GF-D8 (cell line): ENCODE measurements at regions not wholly inside any gene's neighbourhood (a gene's known extent, or its start where the extent isn't known, plus 50 kb on each side); places are given as distances from the start of the nearest gene placed in this dataset.

Experiments used
- DNase-seq: peaks from one replicate; lab custom pipeline; 2025; lab: John Stamatoyannopoulos, UW

- DNase-seq, result no peak
Measured at GRCh38 chr2:219692521-219692920, 65.1 kb downstream of the SLC4A3 start.

DNA sequence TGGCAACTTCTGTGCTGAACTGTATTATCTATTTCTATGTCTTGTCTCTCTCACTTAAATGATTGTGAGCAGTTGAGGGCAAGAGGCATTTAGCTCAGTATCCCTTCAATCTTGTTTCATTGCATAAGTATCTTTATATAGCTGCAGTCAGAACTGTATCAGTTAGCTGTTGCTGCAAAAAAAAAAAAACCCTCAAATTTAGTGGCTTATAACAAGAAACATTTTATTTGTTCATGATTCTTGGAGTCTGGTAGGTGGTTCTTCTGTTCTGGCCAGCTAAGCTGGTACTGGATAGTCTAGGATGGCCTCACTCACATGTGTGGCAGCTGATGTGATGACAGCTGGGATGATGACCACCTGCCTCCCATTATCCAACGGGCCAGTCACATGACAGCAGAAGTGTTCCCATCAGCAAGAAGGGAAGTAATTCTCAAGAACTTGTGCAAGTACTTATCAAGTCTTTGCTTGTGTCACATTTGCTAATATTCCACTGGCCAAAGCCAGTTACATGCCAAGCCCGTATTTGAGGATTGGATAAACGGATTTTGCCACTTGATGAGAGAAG lies 67.8 kb downstream of the SLC4A3 start:
- DNase-seq, result no peak

DNA sequence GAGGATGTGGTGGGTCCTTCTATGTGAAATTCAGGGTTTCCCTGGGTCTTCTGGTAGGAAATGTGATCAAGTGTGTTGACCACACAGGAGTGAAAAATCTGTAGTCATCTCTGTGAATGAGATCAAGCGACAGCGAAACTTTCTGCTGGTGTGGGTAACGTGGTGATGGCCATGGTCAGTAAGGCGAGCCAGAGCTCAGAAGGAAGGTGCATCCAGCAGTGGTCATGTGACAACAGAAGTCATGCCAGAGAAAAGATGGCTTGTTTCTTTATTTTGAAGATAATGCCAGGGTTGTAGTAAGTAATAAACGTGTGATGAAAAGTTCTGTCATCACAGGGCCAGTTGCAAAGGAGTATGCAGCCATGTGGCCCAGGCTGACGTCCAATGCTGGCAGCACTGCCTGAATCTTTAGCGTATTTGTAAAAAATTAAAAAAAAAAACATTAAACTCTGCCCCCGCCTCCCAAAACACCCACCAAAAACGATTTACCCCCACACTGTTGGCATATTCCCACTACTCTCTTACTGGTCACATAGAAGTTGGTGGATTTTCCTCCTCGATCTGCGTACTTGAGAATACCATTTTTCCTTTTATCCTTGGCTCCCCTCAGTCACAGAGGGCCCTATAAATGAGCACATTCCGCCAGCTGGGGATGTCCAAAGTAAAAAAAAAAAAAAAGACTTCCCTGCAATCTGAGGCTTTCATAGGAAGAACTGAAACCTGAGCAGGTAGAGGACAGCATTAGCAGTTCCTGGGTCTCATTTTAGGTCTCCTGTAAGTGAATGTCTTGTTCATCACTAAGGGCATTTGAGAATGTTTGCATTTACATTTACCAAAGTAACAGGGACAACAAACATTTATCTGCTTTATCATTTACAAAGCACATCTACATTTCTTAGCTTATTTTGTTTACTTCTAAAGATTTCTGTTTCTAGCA lies 70.6 kb downstream of the SLC4A3 start:
- DNase-seq, result no peak

DNA sequence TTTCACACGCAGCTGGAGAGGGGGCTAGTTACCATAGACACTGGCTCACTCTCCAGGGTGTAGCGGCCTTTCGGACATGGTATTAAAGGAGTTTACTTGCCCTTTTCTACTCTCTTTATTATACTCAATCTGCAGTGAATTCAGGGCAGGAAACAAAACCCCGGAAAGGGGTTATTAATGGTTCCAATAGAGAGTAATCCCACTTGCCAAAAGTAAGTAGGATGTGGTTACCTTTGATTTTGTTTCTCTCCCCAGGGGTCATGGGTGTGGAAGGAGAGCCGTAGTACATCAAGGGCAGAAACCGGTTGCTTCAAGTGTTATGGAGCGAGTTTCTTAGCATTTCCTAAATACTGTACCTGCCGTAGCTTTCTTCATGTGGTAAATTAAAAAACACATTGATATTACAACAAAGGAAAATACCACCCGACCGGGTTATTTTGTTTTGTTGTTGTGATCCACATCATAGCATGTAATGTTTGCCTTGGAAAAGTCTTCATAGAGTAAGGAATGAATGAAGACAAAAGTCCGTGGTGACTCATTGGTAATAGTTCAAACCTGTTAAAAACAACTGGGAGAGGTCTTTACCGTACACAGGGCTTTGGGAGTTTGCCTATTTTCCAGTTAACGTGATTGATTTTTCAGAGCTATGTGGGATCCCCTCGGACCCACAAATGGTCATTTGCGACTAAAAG lies 71.5 kb downstream of the SLC4A3 start:
- no peak for DNase-seq

DNA sequence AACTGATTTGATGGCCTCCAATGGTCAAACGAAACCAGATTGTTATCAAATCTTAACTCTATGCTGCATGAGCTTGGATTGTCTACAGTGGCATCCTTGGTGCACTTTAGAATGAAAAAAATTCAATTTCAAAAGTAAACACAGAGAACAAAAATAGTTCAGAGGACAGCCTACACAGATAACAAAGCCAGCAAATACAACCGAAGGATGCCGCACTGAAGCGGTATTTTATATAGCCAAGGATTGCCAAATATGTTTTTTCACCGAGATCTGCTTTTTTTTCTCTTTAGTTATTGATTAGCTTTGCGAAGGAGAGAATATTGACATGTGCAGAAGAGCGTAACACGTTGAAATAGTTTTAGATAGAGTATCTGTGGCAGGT lies 72.0 kb downstream of the SLC4A3 start:
- DNase-seq, result no peak

DNA sequence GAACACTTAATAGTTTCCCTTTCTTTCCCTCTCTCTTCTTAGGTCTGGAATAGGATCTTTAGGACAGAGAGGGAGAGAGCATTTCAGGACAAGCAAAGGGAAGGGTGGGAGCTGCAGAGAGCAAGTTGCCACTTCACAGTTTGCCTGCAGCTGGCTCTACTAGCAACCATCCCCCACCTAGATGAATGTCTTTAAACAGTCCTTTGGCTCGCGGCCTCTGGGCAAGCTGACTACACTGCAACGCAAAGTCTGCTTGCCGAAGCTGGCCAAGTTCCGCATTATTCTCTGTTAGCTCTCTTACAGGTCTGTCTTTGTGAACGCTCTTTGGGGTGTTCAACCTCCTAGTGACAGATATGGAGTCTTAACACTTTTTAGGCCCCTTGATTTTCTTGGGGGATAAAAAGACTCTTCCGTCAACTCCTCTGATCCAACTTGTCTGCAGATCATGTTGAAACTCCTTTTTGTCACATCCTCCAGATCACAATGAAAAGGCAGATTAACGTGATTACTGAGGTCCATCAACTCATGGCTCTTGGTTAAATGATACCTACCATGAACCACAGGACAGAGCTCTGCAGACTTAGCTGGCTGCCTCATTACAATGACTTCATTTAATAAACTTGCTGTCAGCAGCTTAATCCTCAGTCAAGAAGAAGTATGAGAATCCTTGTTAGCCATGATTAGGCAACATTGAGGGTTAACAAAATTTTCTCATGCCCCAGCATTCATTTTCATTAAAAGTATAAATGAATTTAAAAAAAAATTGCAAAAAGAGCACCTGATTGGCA lies 74.6 kb downstream of the SLC4A3 start:
- DNase-seq, result no peak

DNA sequence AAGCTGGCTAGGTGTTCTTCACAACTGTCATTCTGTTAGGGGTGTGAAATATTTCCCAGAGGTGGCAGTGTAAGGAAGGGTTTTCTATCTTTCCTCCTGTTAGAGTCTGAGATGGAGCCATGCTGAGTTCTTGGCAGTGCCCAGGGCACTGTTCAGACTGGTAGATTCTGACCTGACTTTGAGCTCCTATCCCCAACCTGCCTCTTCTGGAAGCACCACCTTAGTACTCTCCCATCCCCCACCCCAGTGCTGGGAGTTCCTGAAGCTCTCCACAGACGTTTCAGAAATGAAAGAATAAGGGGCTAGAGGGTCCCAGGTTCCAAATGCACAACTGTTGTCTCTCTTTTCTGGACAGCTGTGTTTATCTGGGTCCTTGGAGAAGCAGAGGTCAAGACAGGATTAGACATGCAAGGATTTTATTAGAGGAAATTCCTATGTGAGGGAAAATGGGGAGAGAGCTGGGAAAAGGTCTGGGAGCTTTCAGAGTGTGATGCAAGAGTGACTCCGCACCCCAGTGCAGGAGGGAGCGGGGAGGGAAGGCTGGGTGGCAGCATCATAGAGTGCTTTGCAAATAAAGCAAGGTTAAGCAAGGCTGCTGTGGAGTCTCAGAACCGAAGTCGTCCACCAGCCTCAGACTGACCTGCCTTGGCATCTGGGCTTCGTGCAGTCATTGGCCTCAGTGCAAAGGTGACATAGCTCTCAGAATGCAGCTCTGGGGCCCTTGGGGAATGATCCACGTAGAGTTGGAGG lies 75.5 kb downstream of the SLC4A3 start:
- DNase-seq, result no peak

- no peak for DNase-seq
Measured at GRCh38 chr2:219704878-219705277, 77.4 kb downstream of the SLC4A3 start.

DNA sequence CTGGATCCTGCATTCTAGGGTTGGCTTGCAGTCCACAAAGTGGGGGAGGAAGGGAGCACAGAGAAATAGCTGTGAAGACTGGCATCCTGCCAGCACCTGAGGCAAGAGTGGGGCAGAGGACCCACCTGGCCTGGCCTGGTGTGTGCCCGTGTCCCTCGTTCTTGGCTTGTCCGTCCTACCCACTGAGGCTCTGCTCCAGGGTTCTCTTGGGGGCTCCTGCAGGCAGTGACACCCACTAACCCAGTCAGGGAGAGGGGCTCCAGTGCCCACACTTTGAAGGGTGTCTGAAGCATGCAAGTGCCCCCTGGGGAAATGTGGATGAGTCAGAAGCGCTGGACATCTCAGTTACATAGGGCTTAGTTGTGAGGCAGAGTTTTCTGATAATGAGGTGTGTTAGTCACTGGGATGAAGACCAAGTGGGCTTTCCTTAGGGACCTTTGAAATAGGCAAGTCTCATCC lies 79.4 kb downstream of the SLC4A3 start:
- DNase-seq, result no peak

DNA sequence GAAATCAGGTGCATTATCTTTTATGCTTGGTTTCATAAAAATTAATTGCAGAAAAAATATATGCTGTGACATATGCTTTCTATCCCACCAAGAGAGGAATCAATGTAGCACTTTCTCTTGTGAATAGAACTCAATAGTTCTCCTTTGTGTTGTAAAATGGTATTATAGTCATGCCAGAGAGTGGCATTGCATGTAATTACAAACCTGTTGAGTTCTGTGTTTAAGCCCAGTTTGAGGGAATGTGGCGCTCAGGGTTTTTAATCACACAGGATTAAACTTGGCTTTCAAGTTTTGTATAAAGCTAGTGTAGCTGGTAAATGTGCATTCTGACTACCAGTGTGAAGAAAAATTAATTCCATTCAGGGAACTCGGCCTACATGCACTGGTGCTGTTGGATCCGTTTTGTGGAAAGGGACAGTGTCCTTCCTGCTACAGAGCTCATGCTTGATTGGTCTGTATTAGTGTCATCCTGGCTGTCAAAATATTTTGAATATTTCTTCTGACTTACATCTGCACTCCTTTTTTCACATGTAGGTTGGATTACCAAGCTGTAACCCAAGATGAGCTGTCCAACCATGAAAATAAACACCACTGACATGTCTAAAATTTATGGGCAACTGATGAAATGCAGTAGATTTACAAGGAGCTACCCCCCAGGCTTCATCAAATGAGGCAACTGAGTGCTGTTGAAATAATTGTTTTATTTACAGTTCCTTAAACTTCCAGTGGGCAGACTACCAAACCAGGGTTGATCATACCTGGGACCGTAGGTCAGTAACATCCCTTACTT lies 80.3 kb downstream of the SLC4A3 start:
- DNase-seq, result no peak

GRCh38 chr2:219709331-219709761 lies 81.9 kb downstream of the SLC4A3 start:
- DNase-seq, result no peak

DNA sequence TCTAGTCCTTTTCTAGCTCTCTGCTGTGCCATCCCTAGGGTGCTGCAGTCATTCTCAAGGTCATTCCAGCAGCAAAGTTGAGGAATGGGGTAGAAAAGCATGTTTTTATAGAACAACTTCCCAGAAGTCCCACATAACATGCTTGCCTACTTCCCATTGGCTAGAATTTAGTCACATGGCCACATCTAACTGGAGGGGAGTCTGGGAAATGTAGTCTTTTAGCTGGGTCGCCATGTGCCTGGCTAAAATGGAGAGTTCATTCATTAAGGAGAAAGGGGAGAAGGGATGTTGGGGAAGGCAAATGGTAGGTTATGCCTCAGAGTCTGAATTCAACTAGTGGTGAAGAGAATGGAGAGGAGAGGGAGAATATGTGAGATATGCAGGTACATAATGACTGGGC lies 85.7 kb downstream of the SLC4A3 start:
- no peak for DNase-seq

GRCh38 chr2:219714681-219715400 lies 87.4 kb downstream of the SLC4A3 start:
- no peak for DNase-seq

GRCh38 chr2:219718066-219718465 lies 90.6 kb downstream of the SLC4A3 start:
- peak; percentile 88 for DNase-seq

- no peak for DNase-seq
Measured at GRCh38 chr2:219719521-219719920, 92.1 kb downstream of the SLC4A3 start.

- no peak for DNase-seq
Measured at GRCh38 chr2:219720956-219721355, 93.5 kb downstream of the SLC4A3 start.

DNA sequence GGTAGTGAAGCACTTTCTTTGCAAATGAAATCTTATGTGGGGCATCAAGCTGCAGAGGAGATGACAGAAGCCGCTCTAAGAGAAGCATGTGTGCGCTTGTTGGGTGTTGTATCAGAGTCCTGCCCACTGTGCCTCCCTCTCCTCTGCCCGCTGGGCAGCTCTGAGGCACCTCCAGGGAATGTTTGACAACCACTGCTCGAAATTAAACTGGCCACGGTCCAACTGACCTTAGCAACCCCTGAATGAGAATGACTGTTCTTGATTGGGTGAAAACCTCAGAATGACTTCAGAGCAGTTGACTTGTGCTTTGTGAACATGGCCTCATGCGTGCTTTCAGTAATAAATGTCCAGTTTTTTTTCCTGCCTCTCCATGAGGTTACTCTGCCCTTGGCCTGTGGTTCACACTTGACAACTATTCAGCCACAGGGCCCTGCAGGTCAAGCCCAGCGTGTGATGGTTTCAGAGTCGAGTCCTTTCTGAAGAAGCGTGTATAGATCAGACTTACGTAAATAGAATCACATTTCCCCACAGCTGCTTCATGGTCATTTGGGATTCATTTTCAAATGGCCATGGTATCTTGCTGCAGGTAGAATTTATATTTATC lies 94.9 kb downstream of the SLC4A3 start:
- no peak for DNase-seq

- no peak for DNase-seq
Measured at GRCh38 chr2:219723311-219723710, 95.9 kb downstream of the SLC4A3 start.

DNA sequence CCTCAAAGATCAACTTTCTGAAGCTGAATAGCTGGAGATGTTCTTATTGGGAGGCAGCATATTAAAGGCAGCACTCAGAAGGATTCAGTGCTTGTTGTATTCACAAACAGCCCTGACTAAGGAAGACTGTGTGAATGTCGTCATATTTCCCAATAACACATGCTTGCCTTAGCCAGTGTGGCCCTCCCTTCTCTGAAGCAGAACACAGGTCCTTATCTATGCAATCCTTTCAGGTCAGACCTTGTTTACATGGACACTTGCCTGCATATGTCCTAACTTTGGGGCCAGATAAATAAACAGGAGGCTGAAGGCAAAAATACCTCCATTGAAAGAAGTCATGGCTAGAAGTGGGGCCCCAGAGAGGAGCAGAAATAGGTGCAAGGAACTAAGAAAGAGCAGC lies 97.2 kb downstream of the SLC4A3 start:
- no peak for DNase-seq
